Hindlimb muscle (tissue), 1 donor: ENCODE measurements at regions not wholly inside any gene's neighbourhood (a gene's known extent, or its start where the extent isn't known, plus 50 kb on each side); places are given as distances from the start of the nearest gene placed in this dataset.
"Not testable (repeated sequence)": the region's sequence is repeated elsewhere in the genome, so short reads cannot be mapped to it uniquely, and the experiment has no call there.

Experiments
- DNase-seq: peaks from one replicate; pipeline ENCODE4 v3.0.0-alpha.2; 2013

DNA sequence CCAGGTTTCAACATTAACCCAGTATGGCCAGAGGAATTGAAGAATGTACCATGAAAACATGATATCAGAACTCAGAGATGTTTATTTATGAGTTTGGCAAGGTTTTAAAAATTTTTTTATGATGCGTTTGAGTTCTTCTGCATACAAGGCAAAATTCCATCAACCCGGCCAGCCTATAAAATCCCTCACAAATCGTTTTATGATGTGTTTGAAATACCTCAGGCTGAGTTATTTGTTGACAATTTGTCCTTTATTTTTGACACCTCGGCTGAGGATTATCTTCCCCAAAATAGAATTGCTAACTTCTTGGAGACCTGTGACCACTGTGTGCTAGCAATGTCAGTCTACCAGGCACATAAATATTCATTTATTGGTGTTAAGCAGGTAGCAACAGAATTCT, 91.9 kb upstream of the SLC24A3 start:
- no peak for DNase-seq

DNA sequence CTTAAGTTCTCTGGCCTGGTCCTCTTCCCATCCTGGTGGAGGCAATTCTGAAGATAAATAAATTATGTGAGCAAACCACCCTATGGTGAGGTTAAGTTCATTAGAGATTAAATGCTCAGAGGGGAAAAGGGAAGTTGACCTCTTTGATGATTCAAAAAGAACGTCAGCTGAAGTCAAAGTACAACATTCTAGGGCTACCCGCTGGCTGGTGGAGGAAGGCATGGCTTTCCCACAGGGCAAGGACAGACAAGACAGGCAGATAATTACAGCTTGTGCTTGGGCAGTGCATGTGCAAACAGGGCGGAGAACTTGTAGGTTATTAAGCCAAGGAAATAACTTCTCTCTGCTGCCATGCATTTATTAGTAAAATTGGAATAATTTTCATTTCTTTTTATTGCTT, 91.0 kb upstream of the SLC24A3 start:
- DNase-seq = no peak

DNA sequence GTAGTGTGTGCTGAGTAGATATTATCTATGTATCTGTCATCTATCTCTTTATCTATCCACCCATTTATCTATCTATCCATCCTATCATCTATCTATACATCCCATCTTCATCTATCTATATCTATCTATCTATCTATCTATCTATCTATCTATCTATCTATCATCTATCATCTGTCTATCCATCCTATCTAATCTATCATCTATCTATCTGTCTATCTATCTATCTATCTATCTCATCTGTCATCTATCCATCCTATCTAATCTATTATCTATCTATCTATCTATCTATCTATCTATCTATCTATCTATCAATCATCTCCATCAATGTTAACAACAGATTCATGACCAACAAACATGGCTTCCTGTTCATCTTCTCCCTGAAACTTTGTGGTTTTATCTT, 90.5 kb upstream of the SLC24A3 start:
- DNase-seq = no peak

DNA sequence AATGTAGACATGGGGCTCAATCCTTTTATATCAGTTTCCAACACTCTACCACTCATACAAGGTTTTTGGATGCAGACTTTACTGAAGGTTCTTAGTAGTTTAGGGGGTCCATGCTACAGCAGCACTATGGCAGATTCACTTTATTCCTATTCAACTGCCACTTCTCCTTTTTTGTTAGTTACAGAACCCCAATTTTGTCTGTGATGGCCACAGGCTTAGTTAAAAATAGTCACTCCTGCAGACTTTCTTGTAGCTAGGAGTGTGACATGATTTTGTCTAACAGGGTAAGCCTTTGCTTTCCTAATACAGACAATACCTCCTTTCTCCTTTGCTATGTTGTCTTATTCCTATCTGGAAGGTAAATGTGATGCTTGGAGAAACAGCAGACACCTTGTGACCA, 90.0 kb upstream of the SLC24A3 start:
- DNase-seq = no peak

DNA sequence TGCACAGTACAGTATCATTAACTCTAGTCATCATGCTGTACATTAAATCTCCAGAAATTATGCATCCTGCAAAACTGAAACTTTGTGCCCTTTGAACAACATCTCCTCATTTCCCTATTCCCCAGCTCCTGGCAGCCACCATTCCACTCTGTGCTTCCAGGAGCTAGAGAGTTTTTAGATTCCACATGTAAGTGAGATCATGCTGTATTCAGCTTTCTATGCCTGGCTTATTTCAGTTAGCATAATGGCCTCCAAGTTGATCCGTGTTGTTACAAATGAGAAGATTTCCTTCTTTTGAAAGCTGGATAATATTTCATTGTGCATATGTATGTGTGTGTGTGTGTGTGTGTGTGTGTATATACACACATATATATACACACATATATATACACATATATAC, 86.9 kb upstream of the SLC24A3 start:
- no peak for DNase-seq

DNA sequence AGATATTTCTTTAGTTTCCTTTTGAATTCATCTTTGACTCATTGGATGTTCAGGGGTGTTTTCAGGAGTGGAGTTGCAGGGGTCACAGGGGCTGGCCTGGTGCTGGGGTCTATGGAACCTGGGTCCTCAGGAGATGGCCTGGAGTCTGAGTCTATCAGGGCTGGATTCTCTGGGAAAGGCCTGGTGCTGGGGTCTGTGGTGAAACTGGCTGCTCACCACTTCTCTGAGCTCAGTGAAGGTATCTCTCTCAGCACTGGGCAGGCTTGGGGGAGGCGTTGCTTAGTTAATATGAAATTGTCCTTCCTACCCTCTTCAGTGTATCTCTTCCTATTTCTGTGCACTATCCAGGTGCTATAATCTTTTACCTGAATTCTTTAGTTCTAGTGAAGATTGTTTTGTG, 83.1 kb upstream of the SLC24A3 start:
- no peak for DNase-seq

DNA sequence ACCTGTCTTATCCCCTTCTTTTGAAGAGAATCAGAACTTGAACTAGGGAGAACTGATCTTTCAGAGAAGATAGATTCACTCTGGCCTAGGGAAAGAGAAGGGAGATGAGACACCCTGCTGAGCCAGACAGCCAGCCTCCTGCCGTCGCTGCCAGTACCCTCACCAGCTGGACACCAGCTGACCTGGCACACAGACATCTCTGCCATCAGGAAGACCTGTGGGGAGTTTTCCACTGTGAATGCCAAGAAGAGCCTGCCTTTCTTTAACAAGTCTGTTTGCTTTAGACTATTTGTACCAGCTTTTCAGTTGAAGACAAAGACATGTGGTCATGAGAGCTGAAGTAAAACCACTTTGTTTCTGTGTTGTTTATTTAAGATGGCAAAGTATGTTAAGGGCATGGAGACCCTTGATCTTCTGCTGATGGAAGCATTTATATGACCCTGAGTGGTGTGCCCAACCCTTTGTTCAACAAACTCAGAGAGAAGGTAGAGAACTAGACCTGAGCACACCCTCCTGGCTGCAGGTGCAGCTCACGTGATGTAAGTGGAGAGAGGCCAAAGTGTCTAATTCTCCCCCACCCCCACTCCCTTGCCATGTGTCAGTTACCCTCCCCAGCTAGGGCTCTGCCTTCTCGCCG, 82.3 kb upstream of the SLC24A3 start:
- DNase-seq = no peak

DNA sequence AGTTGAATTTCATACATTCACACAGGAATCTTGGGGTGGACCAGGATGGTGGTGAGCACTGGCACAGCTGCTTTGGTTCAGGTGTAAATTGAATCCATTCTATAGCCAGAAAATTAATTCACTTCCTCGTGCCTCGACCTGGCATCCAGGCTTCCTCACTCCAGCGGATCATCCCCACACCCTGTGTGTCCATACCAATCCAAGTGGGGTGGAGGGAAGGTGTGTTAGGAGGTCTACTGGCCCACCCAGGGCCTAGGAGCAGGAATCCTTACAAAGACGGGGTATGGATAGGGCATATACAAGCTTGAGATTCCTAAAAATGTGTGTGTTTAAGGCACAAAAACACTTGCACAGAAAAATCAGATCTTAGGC, 81.8 kb upstream of the SLC24A3 start:
- DNase-seq = no peak

DNA sequence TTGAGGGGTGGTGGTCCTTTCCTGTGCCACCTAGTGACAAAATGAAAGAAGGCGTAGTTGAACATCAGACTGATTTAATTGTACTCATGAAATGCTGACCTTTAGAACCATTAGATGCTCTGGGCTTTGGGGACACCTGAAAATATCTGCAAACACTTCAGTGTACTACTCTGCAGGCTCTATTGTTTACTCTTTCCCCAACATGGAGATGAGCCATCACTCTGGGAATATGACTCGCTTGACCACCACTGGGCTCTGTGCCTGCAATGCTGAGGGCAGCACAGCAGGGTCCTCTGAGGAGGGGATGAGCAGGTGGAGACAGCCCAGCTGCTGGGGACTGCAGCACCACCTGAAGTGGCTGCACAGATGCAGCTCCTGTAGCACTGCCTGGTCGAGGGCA, 74.8 kb upstream of the SLC24A3 start:
- DNase-seq = no peak

DNA sequence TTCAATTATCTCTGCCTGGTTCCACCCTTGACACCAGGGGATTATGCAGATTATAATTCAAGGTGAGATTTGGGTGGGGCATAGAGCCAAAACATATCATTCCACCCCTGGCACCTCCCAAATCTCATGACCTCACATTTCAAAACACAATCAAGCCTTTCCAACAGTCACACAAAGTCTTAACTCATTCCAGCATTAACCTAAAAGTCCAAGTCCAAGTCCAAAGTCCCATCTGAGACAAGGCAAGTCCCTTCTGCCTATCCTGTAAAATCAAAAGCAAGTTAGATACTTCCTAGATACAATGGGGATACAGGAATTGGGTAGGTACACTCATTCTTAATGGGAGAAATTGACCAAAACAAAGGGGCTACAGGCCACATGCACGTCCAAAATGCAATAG, 73.7 kb upstream of the SLC24A3 start:
- no peak for DNase-seq

DNA sequence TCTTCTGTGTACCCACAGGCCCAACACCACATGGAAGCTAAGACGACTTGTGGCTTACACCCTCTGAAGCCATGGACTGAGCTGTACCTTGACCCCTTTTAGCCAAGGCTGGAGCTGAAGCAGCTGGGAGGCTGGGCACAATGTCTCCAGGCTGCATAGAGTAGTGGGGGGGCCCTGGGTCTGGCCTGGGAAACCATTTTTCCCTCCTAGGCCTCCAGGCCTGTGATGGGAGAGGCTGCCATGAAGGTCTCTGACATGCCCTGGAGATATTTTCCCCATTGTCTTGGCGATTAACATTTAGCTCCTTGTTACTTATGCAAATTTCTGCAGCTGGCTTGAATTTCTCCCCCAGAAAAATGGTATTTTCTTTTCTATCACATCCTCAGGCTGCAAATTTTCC, 72.9 kb upstream of the SLC24A3 start:
- DNase-seq = not testable (repeated sequence)

DNA sequence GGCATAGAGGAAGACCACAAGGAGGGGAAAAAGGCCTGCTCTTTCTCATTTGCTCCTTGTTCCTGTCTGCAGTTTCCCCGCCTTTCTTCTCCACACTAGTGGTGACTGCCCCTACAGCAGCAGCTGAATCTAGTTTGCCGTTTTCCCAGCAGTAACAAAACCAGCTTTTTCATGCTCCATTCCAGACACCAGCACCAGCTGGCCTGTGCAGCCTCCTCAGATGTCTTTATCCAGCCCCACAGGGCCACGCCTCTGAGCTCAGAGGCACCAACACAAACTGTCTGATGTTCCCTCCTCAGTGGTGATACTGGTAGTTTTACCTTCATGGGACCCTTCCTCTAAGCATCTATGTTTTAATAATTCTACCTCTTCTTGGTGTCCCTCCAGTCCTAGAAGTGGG, 70.4 kb upstream of the SLC24A3 start:
- no peak for DNase-seq

DNA sequence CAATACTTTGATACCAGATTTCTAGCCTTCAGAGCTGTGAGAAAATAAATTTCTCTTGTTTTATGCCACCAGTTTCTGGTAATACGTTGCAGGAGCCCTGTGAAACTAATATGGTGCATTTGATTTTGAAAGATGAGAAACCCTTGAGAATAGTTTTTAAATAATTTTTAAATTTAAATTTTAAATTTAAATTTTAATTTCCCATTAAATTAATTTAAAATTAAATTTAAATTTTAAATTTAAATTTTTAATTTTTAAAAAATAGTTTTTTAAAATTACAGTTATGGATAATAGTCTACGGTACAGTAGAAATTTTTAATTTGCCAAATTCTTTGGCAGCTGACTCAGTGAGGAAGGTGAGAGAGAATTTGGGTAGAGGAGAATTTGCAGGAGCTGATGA, 68.6 kb upstream of the SLC24A3 start:
- no peak for DNase-seq

DNA sequence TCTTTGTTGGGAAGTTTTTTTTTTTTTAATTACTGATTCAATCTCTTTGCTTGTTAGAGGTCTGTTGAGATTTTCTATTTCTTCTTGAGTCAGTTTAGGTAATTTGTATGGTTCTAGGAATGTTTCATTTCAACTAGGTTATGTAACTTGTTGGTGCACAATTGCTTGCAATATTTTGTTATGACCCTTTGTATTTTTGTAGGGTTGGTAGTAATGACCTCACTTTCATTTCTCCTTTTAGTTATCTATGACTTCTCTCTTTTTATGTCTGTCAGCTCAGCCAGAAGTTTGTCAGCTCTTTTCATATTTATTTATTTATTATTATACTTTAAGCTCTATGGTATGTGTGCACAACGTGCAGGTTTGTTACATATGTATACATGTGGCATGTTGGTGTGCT, 51.1 kb upstream of the SLC24A3 start:
- no peak for DNase-seq
